SK-N-SH treated with all-trans-retinoic acid at 6 μM for 48 hours (cell line): ENCODE measurements at regions not wholly inside any gene's neighbourhood (a gene's known extent, or its start where the extent isn't known, plus 50 kb on each side); places are given as distances from the start of the nearest gene placed in this dataset.
A peak's percentile ranks its signal among the peaks of the same experiment; 100 is the strongest.
"Not testable (repeated sequence)": the region's sequence is repeated elsewhere in the genome, so short reads cannot be mapped to it uniquely, and the experiment has no call there.

ENCODE experiments used
- ATAC-seq: fragments of 200-7000 bp; cut with Tn5 transposase; 3 replicates; pipeline ENCODE4 v1.9.1; 2020; ENCODE audit warnings: mild to moderate bottlenecking, moderate library complexity
- CSDC2 ChIP-seq: fragments of 250-450 bp; sonication (Bioruptor Pico); IDR thresholded peaks from 2 replicates; pipeline ENCODE4 v1.5.0; 2020; ENCODE audit warnings: mild to moderate bottlenecking, moderate library complexity
- CSRNP3 ChIP-seq: fragments of 250-450 bp; sonication (Bioruptor Pico); IDR thresholded peaks from 2 replicates; pipeline ENCODE4 v1.5.1; 2021; ENCODE audit warnings: mild to moderate bottlenecking, moderate library complexity

GRCh38 chr1:243074224-243074623 lies 180.9 kb downstream of the CEP170 start:
- not testable (repeated sequence) for ATAC-seq

DNA sequence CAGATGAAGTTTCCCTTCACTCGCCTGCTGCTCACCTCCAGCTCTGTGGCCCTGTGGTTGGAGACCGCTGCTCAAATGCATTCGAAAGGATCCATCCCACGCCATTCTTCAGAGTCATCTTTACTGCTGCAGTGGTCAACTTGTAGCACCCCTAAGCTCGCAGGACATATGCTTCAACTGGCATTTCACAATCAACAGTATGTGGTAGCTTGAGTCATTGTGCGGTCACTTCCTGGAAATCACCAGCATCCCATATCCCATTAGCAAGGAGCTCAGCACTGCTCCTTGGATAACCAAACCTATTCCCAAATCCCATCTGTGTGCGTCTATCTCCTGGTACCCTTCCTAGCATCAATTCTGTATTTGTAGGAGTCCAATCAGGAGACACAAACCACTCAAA lies 188.0 kb downstream of the CEP170 start:
- not testable (repeated sequence) for ATAC-seq

- not testable (repeated sequence) for ATAC-seq
Measured at GRCh38 chr1:243061965-243062364, 193.1 kb downstream of the CEP170 start.

DNA sequence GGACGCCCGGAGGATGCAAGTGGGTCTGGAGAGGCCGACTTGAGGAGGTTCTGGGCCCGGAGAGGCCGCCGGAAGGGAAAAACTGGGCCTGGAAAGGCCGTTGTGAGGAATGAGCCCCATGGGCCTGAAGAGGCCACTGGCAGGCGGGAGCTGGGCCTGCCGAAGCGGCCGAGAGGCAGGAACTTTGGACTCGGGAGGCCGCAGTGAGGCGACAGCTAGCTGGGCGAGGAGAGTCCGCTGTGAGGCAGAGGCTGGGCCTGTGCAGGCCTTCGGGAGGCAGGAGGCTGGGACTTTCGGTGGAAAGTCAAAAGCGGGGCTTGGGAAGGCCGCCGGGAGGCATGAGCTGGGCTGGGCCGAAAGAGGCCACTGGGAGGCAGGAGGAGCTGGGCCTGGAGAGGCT lies 199.6 kb downstream of the CEP170 start:
- ATAC-seq = not testable (repeated sequence)

- not testable (repeated sequence) for ATAC-seq
Measured at GRCh38 chr1:243055091-243055490, 200.0 kb downstream of the CEP170 start.

GRCh38 chr1:243054681-243055080 lies 200.4 kb downstream of the CEP170 start:
- ATAC-seq = not testable (repeated sequence)

- ATAC-seq = not testable (repeated sequence)
Measured at GRCh38 chr1:243053048-243053447, 202.0 kb downstream of the CEP170 start.

DNA sequence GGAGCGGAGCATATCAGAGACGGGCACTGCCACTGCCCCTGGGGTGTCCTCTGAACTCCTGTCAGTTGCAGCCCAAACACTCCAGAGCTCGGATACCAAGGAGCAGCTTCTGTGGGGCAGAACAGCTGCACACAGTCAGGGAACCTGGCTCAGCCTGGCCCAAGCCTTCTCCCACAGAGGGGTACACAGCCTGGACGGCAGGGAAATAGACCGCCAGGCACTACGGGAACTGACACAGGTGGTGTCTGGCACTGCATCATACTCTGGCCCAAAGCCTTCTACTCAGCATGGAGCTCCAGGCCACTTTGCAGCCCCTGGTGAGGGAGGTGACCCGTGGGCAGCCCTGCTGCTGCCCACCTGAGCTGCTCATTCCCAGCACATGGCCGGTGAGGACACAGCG lies 204.5 kb downstream of the CEP170 start:
- not testable (repeated sequence) for ATAC-seq

DNA sequence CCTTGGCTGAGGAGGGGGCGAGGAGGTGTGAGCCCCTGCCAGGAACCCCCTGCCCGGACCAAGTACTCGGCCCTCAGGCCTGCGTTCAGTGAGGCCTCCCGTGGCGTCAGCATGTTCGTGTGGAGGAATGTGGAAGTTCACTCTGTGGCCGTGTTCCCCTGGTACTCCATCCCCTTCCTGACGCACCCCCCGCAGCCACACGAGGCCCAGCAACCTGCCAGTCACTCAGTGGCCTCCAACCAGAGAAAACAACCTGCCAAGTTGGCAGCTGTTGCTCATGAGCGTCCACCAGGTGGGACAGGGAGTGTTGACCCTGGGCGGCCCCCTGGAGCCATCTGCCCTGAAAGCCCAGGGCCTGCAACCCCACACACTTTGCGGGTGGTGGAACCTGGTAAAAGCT lies 205.4 kb downstream of the CEP170 start:
- not testable (repeated sequence) for ATAC-seq

- ATAC-seq = not testable (repeated sequence)
Measured at GRCh38 chr1:243021365-243021764, 233.7 kb downstream of the CEP170 start.

GRCh38 chr1:243019030-243019635 lies 235.9 kb downstream of the CEP170 start:
- 0 out of 2 replicates have a peak, but pooled peaks have one; percentile 36 for TF ChIP-seq CSDC2 (CRISPR knock-in tag)
- TF ChIP-seq, all 23 proteins: peak for 1; not testable (repeated sequence) for 22
- ATAC-seq = not testable (repeated sequence)

DNA sequence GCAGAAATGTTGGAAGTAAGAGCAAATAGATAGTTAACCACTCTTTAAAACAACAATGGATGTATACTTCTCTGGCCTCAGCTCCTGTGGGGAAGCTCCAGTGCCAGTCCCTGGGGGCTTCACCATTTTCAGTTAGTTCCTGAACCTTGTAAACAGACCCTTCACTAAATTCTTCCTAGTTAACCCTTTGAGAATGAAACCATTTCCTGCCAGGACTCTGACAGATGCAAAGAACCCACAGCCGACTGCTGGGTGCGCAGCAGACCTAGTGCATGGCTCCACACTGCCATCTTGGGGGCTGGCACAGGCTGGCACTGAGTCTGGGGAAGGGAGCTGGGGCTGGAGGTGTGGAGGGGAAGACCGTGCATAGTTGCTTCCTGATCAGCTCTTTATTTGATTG lies 244.4 kb downstream of the CEP170 start:
- ATAC-seq = not testable (repeated sequence)

DNA sequence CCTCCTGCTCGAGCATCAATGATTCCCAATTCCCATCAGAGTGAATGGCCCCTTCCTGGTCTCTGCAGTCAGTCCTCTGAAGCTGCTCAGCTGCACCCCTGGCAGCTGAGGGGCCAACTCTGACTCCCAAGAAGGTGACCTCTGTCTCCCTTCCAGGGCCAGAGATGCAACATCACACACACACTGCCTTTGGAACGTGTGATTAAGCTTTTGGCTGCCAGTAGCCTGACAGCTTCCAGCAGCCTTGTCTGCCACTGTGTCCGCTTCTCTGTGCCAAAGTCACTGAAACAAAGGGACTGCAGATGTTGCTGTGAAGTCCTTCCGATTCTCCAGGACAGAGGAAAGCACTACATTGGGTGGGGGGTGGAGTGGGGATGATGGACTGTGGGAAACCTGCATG lies 254.1 kb downstream of the CEP170 start:
- not testable (repeated sequence) for ATAC-seq

GRCh38 chr1:242992776-242993175 lies 262.3 kb downstream of the CEP170 start:
- ATAC-seq = not testable (repeated sequence)

GRCh38 chr1:242985096-242985495 lies 270.0 kb downstream of the CEP170 start:
- not testable (repeated sequence) for ATAC-seq

DNA sequence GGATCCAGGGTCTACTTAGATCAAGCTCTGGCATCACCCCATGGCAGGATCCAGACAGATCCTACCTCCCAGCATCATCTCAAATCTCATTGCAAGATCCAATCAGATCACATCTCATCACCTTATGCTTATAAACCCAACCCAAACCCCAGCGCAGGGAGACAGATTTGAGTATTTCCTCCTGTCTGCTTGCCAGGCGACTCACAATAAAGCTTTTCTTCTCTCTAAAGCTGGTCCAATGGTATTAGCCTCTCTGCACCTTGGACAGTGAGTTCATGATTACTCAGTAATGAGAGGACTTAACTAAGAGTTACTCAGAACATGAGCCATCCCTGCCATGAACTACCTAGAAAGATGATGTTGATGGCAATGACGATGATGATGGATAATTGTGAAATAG lies 281.7 kb downstream of the CEP170 start:
- ATAC-seq = not testable (repeated sequence)

GRCh38 chr1:242966892-242967291 lies 288.2 kb downstream of the CEP170 start:
- no peak for ATAC-seq

DNA sequence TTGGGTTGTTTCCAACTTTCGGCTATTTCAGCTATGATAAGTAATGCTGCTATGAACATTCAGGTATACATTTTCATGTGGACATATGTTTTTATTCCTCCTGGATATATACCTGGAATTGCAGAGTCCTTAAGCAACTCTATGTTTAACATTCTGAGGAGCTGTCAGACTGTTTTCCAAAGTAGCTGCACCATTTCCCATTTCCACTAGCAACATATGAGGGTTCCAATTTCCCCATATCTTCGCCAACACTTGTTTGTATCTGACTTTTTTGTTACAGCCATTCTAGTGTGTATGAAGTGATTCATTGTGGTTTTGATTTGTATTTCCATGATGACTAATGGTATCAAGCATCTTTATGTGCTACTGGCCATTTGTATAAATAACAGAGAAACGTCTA lies 295.7 kb downstream of the CEP170 start:
- ATAC-seq = not testable (repeated sequence)

More at GRCh38 chr1:242966892-242967291, 288.2 kb downstream of the CEP170 start:
- TF ChIP-seq CSRNP3 (CRISPR knock-in tag) = no peak

- ATAC-seq = not testable (repeated sequence)
Measured at GRCh38 chr1:242954945-242955344, 300.1 kb downstream of the CEP170 start.
